Breast epithelium (tissue), 4 donors: ENCODE measurements at regions not wholly inside any gene's neighbourhood (a gene's known extent, or its start where the extent isn't known, plus 50 kb on each side); places are given as distances from the start of the nearest gene placed in this dataset.

Experiments used
- DNase-seq, 2 donors: peaks; one replicate each; pipeline ENCODE4 v3.0.0-alpha.2; 2019; ENCODE audit warnings: low spot score in 2 of 2
- H3K27ac ChIP-seq, 2 donors: fragments of 200-600 bp; sonication (generic) in 1 of 2; one replicate each; pipeline ENCODE4 v1.5.1; 2016 to 2019; ENCODE audit warnings: mild to moderate bottlenecking in 1 of 2
- H3K27me3 ChIP-seq, 2 donors: fragments of 200-600 bp; sonication (generic) in 1 of 2; one replicate each; pipeline versions ENCODE4 v1.5.1 to v1.6.0; 2017 to 2019; ENCODE audit warnings: control low read depth in 1 of 2, mild to moderate bottlenecking in 1 of 2
- H3K36me3 ChIP-seq: fragments of 200-600 bp; one replicate; pipeline ENCODE4 v1.5.1; 2019
- H3K4me1 ChIP-seq, 2 donors: fragments of 200-600 bp; sonication (generic); one replicate each; pipeline ENCODE4 v1.5.1; 2016 to 2019; ENCODE audit warnings: control low read depth in 1 of 2
- H3K4me3 ChIP-seq, 3 donors: fragments of 200-600 bp; sonication (generic); 1 replicate in 2 of 3; 2 replicates in 1 of 3; pipeline ENCODE4 v1.5.1; 2016 to 2019; ENCODE audit warnings: mild to moderate bottlenecking in 3 of 3, moderate library complexity in 2 of 3
- H3K9me3 ChIP-seq, 2 donors: fragments of 200-600 bp; sonication (generic) in 1 of 2; one replicate each; pipeline ENCODE4 v1.5.1; 2016 to 2019; ENCODE audit warnings: control low read depth in 1 of 2
- CTCF ChIP-seq, 3 donors: fragments of 450-650 bp; IDR thresholded peaks; one replicate each; pipeline ENCODE4 v1.5.1; 2016 to 2017; ENCODE audit warnings: antibody characterized with exemption in 3 of 3, mild to moderate bottlenecking in 3 of 3, moderate library complexity in 3 of 3
- POLR2A ChIP-seq: fragments of 450-650 bp; IDR thresholded peaks from one replicate; pipeline ENCODE4 v1.6.1; 2016; ENCODE audit warnings: antibody characterized with exemption, mild to moderate bottlenecking, moderate library complexity
- POLR2AphosphoS5 ChIP-seq, 3 donors: sonication (generic); formaldehyde crosslinking; IDR thresholded peaks; one replicate each; pipeline ENCODE4 v1.6.1; 2017; ENCODE audit warnings: antibody characterized with exemption in 3 of 3
- intact Hi-C: fragments of 100-400 bp; cut with DNase I; formaldehyde crosslinking; loops from one replicate; pipeline ENCODE4 v1.15.1; 2023; ENCODE audit warnings: low total_unique reads

- Histone ChIP-seq H3K27me3 (no peaks in the 10 kb centered on the region), H3K4me1 (no peaks in the 10 kb centered on the region), H3K27ac (no peak overlapping the region), H3K36me3 (no peaks in the 10 kb centered on the region), H3K9me3 (no peaks in the 10 kb centered on the region), H3K4me3 (no peak overlapping the region)
- intact Hi-C loops = no loop called here
- TF ChIP-seq CTCF (IDR thresholded peaks at IDR 0.05) = no peak
- no peak for TF ChIP-seq POLR2AphosphoS5 (IDR thresholded peaks at IDR 0.05)
- no peak for TF ChIP-seq POLR2A
- DNase-seq = no peak
Measured at GRCh38 chr3:18591120-18591519, 166.0 kb upstream of the SATB1 start.

GRCh38 chr3:18586076-18586475 lies 160.9 kb upstream of the SATB1 start:
- Histone ChIP-seq H3K4me3 (no peak overlapping the region), H3K9me3 (no peaks in the 10 kb centered on the region), H3K4me1 (no peaks in the 10 kb centered on the region), H3K36me3 (no peaks in the 10 kb centered on the region), H3K27ac (no peak overlapping the region), H3K27me3 (no peaks in the 10 kb centered on the region)
- intact Hi-C loops = no loop called here
- no peak for DNase-seq
- TF ChIP-seq CTCF (IDR thresholded peaks at IDR 0.05) (no peak), POLR2AphosphoS5 (IDR thresholded peaks at IDR 0.05) (no peak), POLR2A (no peak)

GRCh38 chr3:18585004-18585968 lies 160.1 kb upstream of the SATB1 start:
- H3K4me3 ChIP-seq = no peak overlapping the region
- intact Hi-C loops = no loop called here
- no peaks in the 10 kb centered on the region for H3K9me3 ChIP-seq
- H3K36me3 ChIP-seq = no peaks in the 10 kb centered on the region
- H3K4me1 ChIP-seq = no peaks in the 10 kb centered on the region
- no peak for TF ChIP-seq CTCF (IDR thresholded peaks at IDR 0.05)
- TF ChIP-seq POLR2A = no peak
- no peak for TF ChIP-seq POLR2AphosphoS5 (IDR thresholded peaks at IDR 0.05)
- no peaks in the 10 kb centered on the region for H3K27me3 ChIP-seq
- DNase-seq = no peak
- no peak overlapping the region for H3K27ac ChIP-seq

GRCh38 chr3:18580268-18580667 lies 155.1 kb upstream of the SATB1 start:
- intact Hi-C loops = no loop called here
- DNase-seq = no peak

More at GRCh38 chr3:18580268-18580667, 155.1 kb upstream of the SATB1 start:
- TF ChIP-seq CTCF (IDR thresholded peaks at IDR 0.05) = no peak
- no peak for TF ChIP-seq POLR2AphosphoS5 (IDR thresholded peaks at IDR 0.05)
- no peak overlapping the region for H3K4me3 ChIP-seq
- no peaks in the 10 kb centered on the region for H3K27me3 ChIP-seq
- H3K27ac ChIP-seq = no peak overlapping the region
- no peaks in the 10 kb centered on the region for H3K9me3 ChIP-seq
- no peaks in the 10 kb centered on the region for H3K36me3 ChIP-seq
- no peaks in the 10 kb centered on the region for H3K4me1 ChIP-seq
